ENCODE measurements at regions not wholly inside any gene's neighbourhood (a gene's known extent, or its start where the extent isn't known, plus 50 kb on each side); places are given as distances from the start of the nearest gene placed in this dataset.
"Not testable (repeated sequence)": the region's sequence is repeated elsewhere in the genome, so short reads cannot be mapped to it uniquely, and the experiment has no call there.

DNA sequence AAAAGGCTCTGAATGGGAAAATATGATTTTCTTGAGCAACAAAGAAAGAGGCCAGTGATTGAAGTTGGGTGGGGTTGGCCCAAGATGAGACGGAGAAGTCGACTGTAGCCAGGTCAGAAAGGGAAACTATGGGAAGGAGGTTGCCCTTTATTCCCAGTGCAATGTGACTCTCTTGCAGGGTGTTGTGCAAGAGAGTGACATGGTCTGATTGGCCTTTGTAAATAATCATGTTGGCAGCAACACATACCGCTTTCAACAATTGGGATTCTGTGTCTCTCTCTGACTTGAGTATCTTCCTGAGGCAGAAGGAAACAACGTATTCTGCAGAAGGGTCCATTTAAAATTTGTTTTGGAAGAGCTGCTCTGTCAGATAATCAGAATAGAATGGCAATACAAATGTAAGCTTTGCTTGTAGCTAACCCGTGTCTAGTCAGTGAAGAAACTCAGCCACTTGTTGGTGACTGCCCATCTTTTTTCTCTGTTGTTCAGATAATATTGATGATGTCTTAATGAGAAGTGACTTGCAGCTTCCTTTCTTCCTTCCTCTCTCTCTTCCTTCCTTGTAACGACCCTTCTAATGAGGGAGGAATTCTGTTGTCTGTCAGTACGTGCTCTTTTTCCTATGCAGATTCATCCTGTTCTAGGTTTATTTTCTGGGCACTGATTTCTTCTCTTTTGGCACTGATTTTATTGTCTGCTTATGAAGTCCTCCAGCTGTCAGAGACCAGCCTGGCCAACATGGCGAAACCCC is 311.0 kb upstream of the FAM98A start:
- ChIA-PET POLR2A (no interaction called here), CTCF (no interaction called here)

- ChIA-PET POLR2A (no interaction called here), CTCF (no interaction called here)
Observed at GRCh38 chr2:33907866-33908265, 308.8 kb upstream of the FAM98A start.

GRCh38 chr2:33906129-33906528 is 307.0 kb upstream of the FAM98A start:
- CTCF ChIA-PET, POLR2A ChIA-PET: not testable (repeated sequence)

GRCh38 chr2:33904801-33905200 is 305.7 kb upstream of the FAM98A start:
- ChIA-PET POLR2A (no interaction called here), CTCF (no interaction called here)

DNA sequence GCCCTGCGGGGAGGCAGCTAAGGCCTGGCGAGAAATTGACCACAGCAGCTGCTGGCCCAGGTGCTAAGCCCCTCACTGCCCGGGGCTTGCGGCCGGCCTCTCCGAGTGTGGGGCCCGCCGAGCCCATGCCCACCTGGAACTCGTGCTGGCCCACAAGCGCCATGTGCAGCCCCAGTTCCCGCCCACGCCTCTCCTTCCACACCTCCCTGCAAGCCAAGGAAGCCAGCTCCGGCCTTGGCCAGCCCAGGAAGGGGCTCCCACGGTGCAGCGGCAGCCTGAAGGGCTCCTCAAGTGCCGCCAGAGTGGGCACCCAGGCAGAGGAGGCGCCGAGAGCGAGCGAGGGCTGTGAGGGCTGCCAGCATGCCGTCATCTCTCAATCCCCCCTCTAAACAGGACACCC is 304.6 kb upstream of the FAM98A start:
- ChIA-PET POLR2A (no interaction called here), CTCF (no interaction called here)

DNA sequence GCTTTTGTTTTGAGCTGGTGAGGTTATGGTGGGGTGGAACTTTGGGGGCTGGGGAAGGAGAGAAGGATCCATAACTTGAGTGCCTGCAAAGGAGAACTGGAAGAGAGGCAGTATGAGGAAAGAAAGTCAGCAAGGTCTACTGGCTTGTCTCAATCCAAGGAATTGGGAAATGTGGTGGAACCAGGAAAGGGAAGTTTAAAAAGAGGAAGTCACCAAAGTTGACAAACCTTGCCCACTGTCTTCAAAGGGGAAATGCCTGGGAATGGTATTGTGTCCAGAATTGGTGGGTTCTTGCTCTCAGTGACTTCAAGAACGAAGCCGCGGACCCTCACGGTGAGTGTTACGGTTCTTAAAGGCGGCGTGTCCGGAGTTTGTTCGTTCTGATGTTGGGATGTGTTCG is 304.1 kb upstream of the FAM98A start:
- POLR2A ChIA-PET = no interaction called here
- CTCF ChIA-PET = no interaction called here

DNA sequence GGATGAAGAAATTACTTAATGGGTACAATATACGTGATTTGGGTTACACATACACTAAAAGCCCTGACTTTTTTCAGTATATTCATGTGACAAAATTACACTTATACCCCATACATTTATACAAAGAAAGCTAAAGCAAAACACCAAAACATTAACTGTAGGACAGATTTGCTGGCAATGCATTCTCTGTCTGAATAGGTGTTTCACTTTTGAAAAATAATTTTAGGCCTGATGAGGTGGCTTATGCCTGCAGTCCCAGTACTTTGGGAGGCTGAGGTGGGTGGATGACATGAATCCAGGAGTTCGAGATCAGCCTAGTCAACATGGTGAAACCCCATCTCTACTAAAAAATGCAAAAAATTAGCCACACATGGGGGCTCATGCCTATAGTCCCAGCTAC is 301.5 kb upstream of the FAM98A start:
- ChIA-PET CTCF (no interaction called here), POLR2A (no interaction called here)

DNA sequence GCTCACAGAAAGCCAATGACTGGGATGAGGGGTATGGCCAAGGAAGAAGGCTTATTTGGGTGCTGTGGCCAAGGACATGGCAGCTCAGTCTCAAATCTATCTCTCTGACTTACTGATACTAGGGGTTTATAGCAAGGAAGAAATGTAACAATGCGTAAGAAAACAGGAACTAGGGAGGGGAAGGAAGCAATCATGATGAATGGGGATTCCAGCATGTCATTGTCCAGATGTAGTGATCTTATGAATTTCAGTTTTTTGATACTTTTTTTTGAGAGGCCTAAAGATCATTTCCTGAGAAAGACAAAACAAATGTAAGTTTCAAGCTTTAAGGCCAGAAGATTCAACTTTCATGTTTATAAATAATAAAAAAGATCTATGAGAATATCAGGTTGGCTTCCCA is 298.6 kb upstream of the FAM98A start:
- ChIA-PET CTCF (no interaction called here), POLR2A (no interaction called here)

- CTCF ChIA-PET = no interaction called here
- POLR2A ChIA-PET = no interaction called here
Observed at GRCh38 chr2:33893824-33894223, 294.7 kb upstream of the FAM98A start.

GRCh38 chr2:33891616-33892015 is 292.5 kb upstream of the FAM98A start:
- POLR2A ChIA-PET = no interaction called here
- CTCF ChIA-PET = no interaction called here

DNA sequence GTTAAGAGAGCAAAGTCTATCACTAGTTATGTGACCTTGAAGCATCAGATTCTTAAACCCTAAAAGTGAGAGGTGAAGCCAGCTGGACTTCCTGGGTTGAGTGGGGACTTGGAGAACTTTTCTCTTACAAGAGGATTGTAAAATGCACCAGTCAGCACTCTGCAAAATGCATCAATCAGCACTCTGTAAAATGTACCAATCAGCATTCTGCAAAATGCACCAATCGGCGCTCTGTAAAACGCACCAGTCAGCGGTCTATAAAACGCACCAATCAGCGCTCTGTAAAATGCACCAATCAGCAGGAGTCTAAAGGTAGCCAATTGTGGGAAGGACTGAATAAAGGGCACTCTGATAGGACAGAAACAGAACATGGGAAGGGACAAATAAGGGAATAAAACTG is 291.6 kb upstream of the FAM98A start:
- POLR2A ChIA-PET = no interaction called here
- CTCF ChIA-PET = no interaction called here

- CTCF ChIA-PET = no interaction called here
Observed at GRCh38 chr2:33877348-33878016, 278.4 kb upstream of the FAM98A start.

GRCh38 chr2:33873076-33873605 is 274.0 kb upstream of the FAM98A start:
- ChIA-PET CTCF (no interaction called here), POLR2A (no interaction called here)

More at GRCh38 chr2:33877348-33878016, 278.4 kb upstream of the FAM98A start:
- POLR2A ChIA-PET = no interaction called here

DNA sequence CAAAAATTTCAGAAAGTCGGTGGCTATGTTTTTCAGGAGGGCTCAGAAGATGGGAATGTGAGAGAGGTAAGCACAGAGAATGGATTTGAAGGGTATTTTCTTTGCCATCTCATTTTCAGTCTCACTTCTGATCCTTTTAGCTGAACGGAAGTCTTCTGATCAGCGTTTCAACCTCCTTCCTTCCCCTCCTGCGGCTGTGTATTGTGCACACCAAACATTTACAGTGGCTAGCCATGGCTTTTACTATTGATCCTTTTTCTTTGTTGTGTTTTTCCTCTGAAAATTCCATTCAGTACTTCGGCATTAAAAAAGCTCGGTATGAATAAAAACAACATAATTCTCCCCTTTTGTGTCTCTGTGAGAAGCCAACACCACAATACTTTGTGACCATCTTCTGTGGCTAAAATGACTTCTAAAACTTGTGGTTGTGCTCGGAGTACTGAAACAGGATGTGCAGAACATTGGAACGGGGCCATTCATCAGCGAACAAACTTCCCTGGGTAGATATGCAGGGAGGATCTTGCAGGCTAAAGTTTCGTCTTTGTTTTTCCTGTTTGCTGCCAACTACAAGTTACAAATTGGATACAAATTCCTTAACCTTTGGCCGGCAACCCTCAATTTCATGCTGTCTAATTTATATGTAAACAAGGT is 260.8 kb upstream of the FAM98A start:
- POLR2A ChIA-PET = no interaction called here
- CTCF ChIA-PET = no interaction called here

DNA sequence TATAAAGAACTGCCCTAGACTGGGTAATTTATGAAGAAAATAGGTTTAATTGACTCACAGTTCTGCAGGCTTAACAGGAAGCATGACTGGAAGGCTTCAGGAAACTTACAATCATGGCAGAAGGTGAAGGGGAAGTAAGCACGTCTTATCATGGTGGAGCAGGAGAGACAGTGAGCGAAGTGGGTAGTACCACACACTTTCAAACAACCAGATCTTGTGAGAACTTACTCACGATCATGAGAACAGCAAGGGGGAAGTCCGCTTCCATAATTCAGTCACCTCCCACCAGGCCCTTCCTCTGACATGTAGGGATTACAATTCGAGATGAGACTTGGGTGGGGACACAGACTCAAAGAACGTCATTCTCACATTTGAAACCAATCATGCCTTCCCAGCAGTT is 260.1 kb upstream of the FAM98A start:
- POLR2A ChIA-PET = no interaction called here
- CTCF ChIA-PET = no interaction called here

GRCh38 chr2:33848486-33848885 is 249.4 kb upstream of the FAM98A start:
- ChIA-PET POLR2A (no interaction called here), CTCF (no interaction called here)

GRCh38 chr2:33839791-33840190 is 240.7 kb upstream of the FAM98A start:
- ChIA-PET POLR2A (no interaction called here), CTCF (no interaction called here)

DNA sequence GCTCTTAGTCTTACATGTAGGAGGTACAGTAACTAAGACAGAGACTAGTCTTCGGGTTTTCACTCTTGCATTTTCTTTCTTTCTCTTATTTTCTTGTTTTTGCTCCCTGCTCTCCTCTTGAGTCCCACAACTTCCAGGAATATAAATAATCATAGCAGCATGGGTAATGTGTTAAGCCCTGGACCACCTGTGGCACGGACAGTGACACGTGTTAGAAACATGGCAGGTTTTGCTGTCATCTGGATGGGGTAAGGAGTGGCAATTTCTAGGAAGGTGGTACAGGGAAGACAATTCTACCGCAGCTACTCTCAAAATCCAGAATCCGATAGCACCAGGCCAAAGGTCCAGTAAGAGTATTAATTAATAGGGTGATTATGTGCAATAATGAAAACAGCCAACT is 237.5 kb upstream of the FAM98A start:
- ChIA-PET CTCF (no interaction called here), POLR2A (no interaction called here)

DNA sequence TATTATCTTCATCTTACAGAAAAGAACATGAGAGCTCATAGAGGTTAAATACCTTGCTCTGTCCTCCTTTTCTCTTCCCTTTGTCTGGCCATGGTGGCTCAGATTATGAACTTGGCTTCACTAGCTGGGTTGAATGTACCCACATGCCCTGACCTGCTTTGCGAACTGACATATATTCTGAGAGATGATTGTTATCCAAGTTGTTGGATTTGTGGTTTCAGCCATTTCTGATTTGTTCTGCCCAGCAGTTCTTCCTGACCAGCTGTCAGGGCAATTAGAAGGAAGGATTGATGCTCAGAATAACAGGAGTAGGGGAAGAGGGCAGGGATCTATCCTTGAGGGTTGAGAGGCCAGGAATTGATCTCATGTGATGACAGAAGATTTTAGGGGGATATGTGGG is 236.8 kb upstream of the FAM98A start:
- ChIA-PET CTCF (no interaction called here), POLR2A (no interaction called here)

DNA sequence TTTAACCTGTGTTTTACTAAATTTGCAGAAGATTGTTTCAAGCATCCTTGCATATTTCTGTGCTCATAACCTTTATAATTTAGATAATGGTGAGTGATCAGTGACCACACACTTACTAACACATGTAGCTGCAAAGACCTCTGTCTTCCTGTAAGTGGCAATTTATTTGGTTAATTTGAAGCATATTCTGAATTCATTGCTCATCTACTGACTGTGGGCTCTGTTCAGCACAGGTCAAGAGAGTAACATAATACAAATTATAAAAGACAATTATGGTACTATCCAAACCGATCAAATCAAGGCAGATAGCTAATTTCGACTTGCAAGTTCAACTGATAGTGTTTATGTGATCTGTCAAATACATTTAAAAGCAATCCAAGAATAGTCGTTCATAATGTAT is 223.9 kb upstream of the FAM98A start:
- CTCF ChIA-PET = no interaction called here
- POLR2A ChIA-PET = no interaction called here

DNA sequence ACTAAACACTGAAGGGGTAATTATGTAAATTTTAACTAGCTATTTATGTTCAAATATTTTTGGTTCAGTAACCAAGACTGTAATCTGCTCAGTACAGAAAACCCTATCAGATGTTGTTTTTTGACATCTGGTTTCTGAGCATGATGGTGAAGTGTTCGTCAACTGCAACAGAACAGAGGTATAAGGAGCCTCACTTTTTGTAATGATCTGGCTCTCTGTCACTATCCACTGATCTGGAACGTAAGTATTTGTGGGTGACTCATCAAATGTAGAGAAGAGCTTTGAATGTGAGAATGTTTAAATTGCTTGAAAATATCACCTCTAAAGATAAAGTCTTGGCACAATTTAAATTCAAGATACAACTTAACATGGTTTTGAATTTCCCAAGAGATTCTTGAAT is 213.6 kb upstream of the FAM98A start:
- ChIA-PET POLR2A (no interaction called here), CTCF (no interaction called here)
